ENCODE measurements at regions not wholly inside any gene's neighbourhood (a gene's known extent, or its start where the extent isn't known, plus 50 kb on each side); places are given as distances from the start of the nearest gene placed in this dataset.
A peak's percentile ranks its signal among the peaks of the same experiment; 100 is the strongest.
"Not testable (repeated sequence)": the region's sequence is repeated elsewhere in the genome, so short reads cannot be mapped to it uniquely, and the experiment has no call there.

GRCh38 chr14:87756661-87757060, 236.3 kb downstream of the GALC start:
- no peak overlapping the region for H2AFZ ChIP-seq (ENCODE audit: low read depth)
- no peaks in the 10 kb centered on the region for H3K36me3 ChIP-seq (ENCODE audit: insufficient read depth)
- H3K9ac ChIP-seq: no peak overlapping the region
- H3K79me2 ChIP-seq (ENCODE audit: insufficient read depth, low read depth): no peaks in the 10 kb centered on the region
- H3K4me3 ChIP-seq (IDR thresholded peaks at IDR 0.05; ENCODE audit: insufficient read depth, low read depth, low read length): no peak overlapping the region
- H3K27ac ChIP-seq: no peak overlapping the region
- no peaks in the 10 kb centered on the region for H3K27me3 ChIP-seq (ENCODE audit: insufficient read depth, low read depth)
- no peak for TF ChIP-seq CTCF (conservative IDR thresholded peaks at IDR 0.05; ENCODE audit: low read depth, low read length)
- H4K20me1 ChIP-seq (ENCODE audit: insufficient read depth): no peaks in the 10 kb centered on the region
- no peaks in the 10 kb centered on the region for H3K4me1 ChIP-seq (ENCODE audit: low read depth, poor library complexity, severe bottlenecking)
- H3K4me2 ChIP-seq: no peak overlapping the region

GRCh38 chr14:87754520-87755223, 238.3 kb downstream of the GALC start:
- no peak overlapping the region for H3K27ac ChIP-seq
- H2AFZ ChIP-seq (ENCODE audit: low read depth): no peak overlapping the region
- no peak overlapping the region for H3K9ac ChIP-seq
- H4K20me1 ChIP-seq (ENCODE audit: insufficient read depth): no peaks in the 10 kb centered on the region
- H3K79me2 ChIP-seq (ENCODE audit: insufficient read depth, low read depth): no peaks in the 10 kb centered on the region
- no peaks in the 10 kb centered on the region for H3K36me3 ChIP-seq (ENCODE audit: insufficient read depth)
- H3K27me3 ChIP-seq (ENCODE audit: insufficient read depth, low read depth): no peaks in the 10 kb centered on the region
- no peaks in the 10 kb centered on the region for H3K4me1 ChIP-seq (ENCODE audit: low read depth, poor library complexity, severe bottlenecking)
- no peak overlapping the region for H3K4me3 ChIP-seq (IDR thresholded peaks at IDR 0.05; ENCODE audit: insufficient read depth, low read depth, low read length)
- H3K4me2 ChIP-seq: no peak overlapping the region
- no peak for TF ChIP-seq CTCF (conservative IDR thresholded peaks at IDR 0.05; ENCODE audit: low read depth, low read length)

GRCh38 chr14:87748558-87748957, 244.4 kb downstream of the GALC start:
- Histone ChIP-seq H3K4me1 (ENCODE audit: low read depth, poor library complexity, severe bottlenecking) (no peaks in the 10 kb centered on the region), H3K36me3 (ENCODE audit: insufficient read depth) (no peaks in the 10 kb centered on the region), H3K79me2 (ENCODE audit: insufficient read depth, low read depth) (no peaks in the 10 kb centered on the region), H3K4me2 (no peak overlapping the region), H4K20me1 (ENCODE audit: insufficient read depth) (no peaks in the 10 kb centered on the region), H2AFZ (ENCODE audit: low read depth) (no peak overlapping the region), H3K27me3 (ENCODE audit: insufficient read depth, low read depth) (no peaks in the 10 kb centered on the region), H3K9ac (no peak overlapping the region), H3K4me3 (IDR thresholded peaks at IDR 0.05; ENCODE audit: insufficient read depth, low read depth, low read length) (no peak overlapping the region), H3K27ac (no peak overlapping the region)
- no peak for TF ChIP-seq CTCF (conservative IDR thresholded peaks at IDR 0.05; ENCODE audit: low read depth, low read length)

DNA sequence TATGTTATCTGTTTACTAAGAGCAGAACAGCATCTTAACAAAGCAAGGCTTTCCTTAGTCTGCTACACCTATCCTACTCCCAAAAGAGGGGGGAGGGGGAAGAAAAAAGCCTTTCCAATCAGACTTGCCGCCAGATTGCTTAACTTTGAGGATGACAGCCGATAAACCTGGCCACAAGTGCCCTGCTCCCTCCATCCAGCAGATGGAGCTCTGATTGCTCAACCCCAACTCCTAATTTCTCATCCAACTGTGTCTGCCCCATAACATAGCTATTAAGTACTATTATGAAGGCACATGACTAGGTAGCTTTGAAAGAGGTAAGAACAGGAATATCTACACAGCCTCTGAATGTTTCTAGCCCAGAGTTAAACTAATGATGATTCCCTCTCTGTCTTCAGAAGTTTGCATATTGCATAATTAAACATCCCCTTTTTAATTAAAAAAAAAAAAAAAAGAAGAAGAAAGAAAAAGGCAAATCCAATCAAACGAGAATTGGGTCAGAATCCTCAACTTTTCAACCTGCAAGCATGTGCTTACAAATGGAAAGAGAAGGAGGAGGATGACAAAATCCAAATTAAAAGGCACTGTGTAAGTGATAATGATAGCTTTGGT, 247.4 kb downstream of the GALC start:
- Histone ChIP-seq H3K4me3 (IDR thresholded peaks at IDR 0.05; ENCODE audit: insufficient read depth, low read depth, low read length) (no peak overlapping the region), H2AFZ (ENCODE audit: low read depth) (no peak overlapping the region), H3K27me3 (ENCODE audit: insufficient read depth, low read depth) (no peaks in the 10 kb centered on the region), H3K4me2 (no peak overlapping the region), H3K27ac (no peak overlapping the region), H3K9ac (no peak overlapping the region), H4K20me1 (ENCODE audit: insufficient read depth) (no peaks in the 10 kb centered on the region), H3K4me1 (ENCODE audit: low read depth, poor library complexity, severe bottlenecking) (no peaks in the 10 kb centered on the region), H3K79me2 (ENCODE audit: insufficient read depth, low read depth) (no peaks in the 10 kb centered on the region), H3K36me3 (ENCODE audit: insufficient read depth) (no peaks in the 10 kb centered on the region)
- TF ChIP-seq CTCF (conservative IDR thresholded peaks at IDR 0.05; ENCODE audit: low read depth, low read length): peak; percentile 38

DNA sequence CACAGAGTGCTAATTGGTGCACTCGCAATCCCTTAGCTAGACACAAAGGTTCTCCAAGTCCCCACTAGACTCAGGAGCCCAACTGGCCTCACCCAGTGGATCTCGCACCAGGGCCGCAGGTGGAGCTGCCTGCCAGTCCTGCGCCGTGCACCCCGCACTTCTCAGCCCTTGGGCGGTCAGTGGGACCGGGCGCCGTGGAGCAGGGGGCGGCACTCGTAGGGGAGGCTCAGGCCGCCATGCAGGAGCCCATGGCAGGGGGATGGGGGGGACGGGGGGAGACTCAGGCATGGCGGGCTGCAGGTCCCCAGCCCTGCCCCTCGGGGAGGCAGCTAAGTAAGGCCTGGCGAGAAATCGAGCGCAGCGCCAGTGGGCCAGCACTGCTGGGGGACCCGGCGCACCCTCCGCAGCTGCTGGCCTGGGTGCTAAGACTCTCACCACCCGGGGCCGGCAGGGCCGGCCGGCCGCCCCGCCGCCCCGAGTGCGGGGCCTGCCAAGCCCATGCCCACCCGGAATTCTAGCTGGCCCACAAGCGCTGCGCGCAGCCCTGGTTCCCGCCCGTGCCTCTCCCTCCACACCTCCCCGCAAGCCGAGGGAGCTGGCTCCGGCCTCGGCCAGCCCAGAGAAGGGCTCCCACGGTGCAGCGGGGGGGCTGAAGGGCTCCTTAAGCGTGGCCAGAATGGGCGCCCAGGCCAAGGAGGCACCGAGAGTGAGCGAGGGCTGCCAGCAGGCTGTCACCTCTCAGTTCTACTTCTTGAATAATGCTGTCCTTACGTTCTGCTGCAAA, 258.2 kb downstream of the GALC start:
- not testable (repeated sequence) for H3K9ac ChIP-seq; H3K4me1 ChIP-seq (ENCODE audit: low read depth, poor library complexity, severe bottlenecking); H3K4me2 ChIP-seq

GRCh38 chr14:87733115-87733514, 259.9 kb downstream of the GALC start:
- not testable (repeated sequence) for H4K20me1 ChIP-seq (ENCODE audit: insufficient read depth); H3K27ac ChIP-seq; H3K36me3 ChIP-seq (ENCODE audit: insufficient read depth); H3K4me2 ChIP-seq; H3K4me1 ChIP-seq (ENCODE audit: low read depth, poor library complexity, severe bottlenecking); H2AFZ ChIP-seq (ENCODE audit: low read depth); H3K9ac ChIP-seq; H3K79me2 ChIP-seq (ENCODE audit: insufficient read depth, low read depth); H3K27me3 ChIP-seq (ENCODE audit: insufficient read depth, low read depth); H3K4me3 ChIP-seq (IDR thresholded peaks at IDR 0.05; ENCODE audit: insufficient read depth, low read depth, low read length)

More for the DNA sequence above, 258.2 kb downstream of the GALC start:
- not testable (repeated sequence) for H3K27ac ChIP-seq; H3K79me2 ChIP-seq (ENCODE audit: insufficient read depth, low read depth); H2AFZ ChIP-seq (ENCODE audit: low read depth); H4K20me1 ChIP-seq (ENCODE audit: insufficient read depth); H3K4me3 ChIP-seq (IDR thresholded peaks at IDR 0.05; ENCODE audit: insufficient read depth, low read depth, low read length); H3K36me3 ChIP-seq (ENCODE audit: insufficient read depth); H3K27me3 ChIP-seq (ENCODE audit: insufficient read depth, low read depth)

All from KMS-11 (cell line).